CD14-positive monocyte (primary cell): ENCODE measurements at regions not wholly inside any gene's neighbourhood (a gene's known extent, or its start where the extent isn't known, plus 50 kb on each side); places are given as distances from the start of the nearest gene placed in this dataset.

ENCODE experiments used
- DNase-seq, 3 donors: peaks; one replicate each; pipeline ENCODE4 v3.0.0-alpha.2; 2011 to 2022
- H2AFZ ChIP-seq: 2 replicates; pipeline ENCODE4 v1.6.0; 2012; ENCODE audit warnings: mild to moderate bottlenecking, low read depth, low read length, inconsistent platforms; ENCODE audit not compliant: insufficient read depth, poor library complexity, severe bottlenecking
- H3K27ac ChIP-seq, 2 donors: 1 replicate in 1 of 2; 2 replicates in 1 of 2; pipeline ENCODE4 v1.5.1; 2012 to 2013; ENCODE audit warnings: low read length in 2 of 2, control low read depth in 1 of 2, inconsistent platforms in 1 of 2, low read depth in 1 of 2, mild to moderate bottlenecking in 1 of 2
- H3K27me3 ChIP-seq, 2 donors: one replicate each; pipeline versions ENCODE4 v1.6.0 to v1.6.1; 2011 to 2013; ENCODE audit warnings: low read length in 2 of 2; ENCODE audit not compliant: control insufficient read depth in 2 of 2, insufficient read depth in 2 of 2
- H3K36me3 ChIP-seq, 2 donors: replicated peaks in 1 of 2; 1 replicate in 1 of 2; 2 replicates in 1 of 2; pipeline versions ENCODE4 v1.5.1 to v1.6.1; 2012 to 2013; ENCODE audit warnings: low read length in 2 of 2, control low read depth in 1 of 2, inconsistent platforms in 1 of 2, mild to moderate bottlenecking in 1 of 2; ENCODE audit not compliant: insufficient read depth in 2 of 2, control insufficient read depth in 1 of 2
- H3K4me1 ChIP-seq, 2 donors: 1 replicate in 1 of 2; 2 replicates in 1 of 2; pipeline versions ENCODE4 v1.5.1 to v1.6.1; 2012 to 2013; ENCODE audit warnings: low read length in 2 of 2, control low read depth in 1 of 2, inconsistent platforms in 1 of 2, mild to moderate bottlenecking in 1 of 2, moderate library complexity in 1 of 2; ENCODE audit not compliant: insufficient read depth in 2 of 2, control insufficient read depth in 1 of 2
- H3K4me2 ChIP-seq: replicated peaks from 2 replicates; pipeline ENCODE3; 2012; ENCODE audit warnings: low read length, moderate library complexity, mild to moderate bottlenecking; ENCODE audit not compliant: poor library complexity, severe bottlenecking; ENCODE audit errors: extremely low read depth
- H3K4me3 ChIP-seq, 3 experiments: fragments of 200-600 bp in 1 of 3; sonication (generic) in 1 of 3; replicated peaks in 1 of 3; 1 replicate in 2 of 3; 2 replicates in 1 of 3; pipeline ENCODE4 v1.5.1; 2011 to 2013; ENCODE audit warnings: low read length in 3 of 3, mild to moderate bottlenecking in 3 of 3, control low read depth in 2 of 3, low read depth in 2 of 3, inconsistent platforms in 1 of 3, moderate library complexity in 1 of 3
- H3K79me2 ChIP-seq: 2 replicates; pipeline ENCODE4 v1.6.0; 2012; ENCODE audit warnings: mild to moderate bottlenecking, control low read depth, inconsistent platforms, low read length, moderate library complexity; ENCODE audit not compliant: insufficient read depth
- H3K9ac ChIP-seq: 2 replicates; pipeline ENCODE4 v1.6.0; 2017; ENCODE audit warnings: low read length, mild to moderate bottlenecking; ENCODE audit not compliant: insufficient read depth, poor library complexity, severe bottlenecking
- H3K9me3 ChIP-seq, 2 donors: replicated peaks in 1 of 2; 1 replicate in 1 of 2; 2 replicates in 1 of 2; pipeline versions ENCODE4 v1.5.1 to v1.6.1; 2012 to 2013; ENCODE audit warnings: low read length in 2 of 2, control low read depth in 1 of 2; ENCODE audit not compliant: control insufficient read depth in 1 of 2, insufficient read depth in 1 of 2
- H4K20me1 ChIP-seq: 2 replicates; pipeline ENCODE4 v1.6.0; 2012; ENCODE audit warnings: mild to moderate bottlenecking, low read length, control low read depth, moderate library complexity; ENCODE audit not compliant: insufficient read depth
- H3K27ac Mint-ChIP-seq, 7 donors: one replicate each; pipeline ENCODE4 v1.8.0; 2020; ENCODE audit warnings: mild to moderate bottlenecking in 7 of 7, mixed read lengths in 7 of 7, moderate library complexity in 6 of 7, inconsistent platforms in 2 of 7
- H3K27me3 Mint-ChIP-seq, 3 donors: one replicate each; pipeline ENCODE4 v1.8.0; 2021 to 2022; ENCODE audit warnings: low read depth in 3 of 3, mild to moderate bottlenecking in 3 of 3, mixed read lengths in 3 of 3, moderate library complexity in 3 of 3, inconsistent platforms in 1 of 3
- H3K36me3 Mint-ChIP-seq, 2 donors: one replicate each; pipeline ENCODE4 v1.8.0; 2020; ENCODE audit warnings: mixed read lengths in 2 of 2, inconsistent platforms in 1 of 2, mild to moderate bottlenecking in 1 of 2
- H3K4me1 Mint-ChIP-seq: one replicate; pipeline ENCODE4 v1.8.0; 2020; ENCODE audit warnings: mild to moderate bottlenecking, mixed read lengths
- H3K4me3 Mint-ChIP-seq, 2 donors: one replicate each; pipeline ENCODE4 v1.8.0; 2020; ENCODE audit warnings: mild to moderate bottlenecking in 2 of 2, mixed read lengths in 2 of 2, moderate library complexity in 1 of 2
- H3K9me3 Mint-ChIP-seq, 7 donors: one replicate each; pipeline ENCODE4 v1.8.0; 2020 to 2022; ENCODE audit warnings: mixed read lengths in 7 of 7, mild to moderate bottlenecking in 6 of 7, moderate library complexity in 6 of 7, inconsistent platforms in 2 of 7
- whole genome bisulfite sequencing: methylation state at CpG from one replicate; pipeline ENCODE4 v1.1.5; 2013; ENCODE audit warnings: missing lambda C conversion rate; ENCODE audit not compliant: insufficient coverage; 5-methylcytosine and 5-hydroxymethylcytosine counted together
- intact Hi-C, 2 donors: fragments of 100-400 bp; cut with micrococcal nuclease; formaldehyde crosslinking; loops; one replicate each; pipeline versions ENCODE4 v1.15.0 to v1.15.1; 2023
- TF ChIP-seq, protein P1 (sequence below): fragments of 200-600 bp; IDR thresholded peaks from one replicate; pipeline ENCODE4 v1.8.0; 2022; ENCODE audit warnings: antibody characterized with exemption, mild to moderate bottlenecking

DNA sequence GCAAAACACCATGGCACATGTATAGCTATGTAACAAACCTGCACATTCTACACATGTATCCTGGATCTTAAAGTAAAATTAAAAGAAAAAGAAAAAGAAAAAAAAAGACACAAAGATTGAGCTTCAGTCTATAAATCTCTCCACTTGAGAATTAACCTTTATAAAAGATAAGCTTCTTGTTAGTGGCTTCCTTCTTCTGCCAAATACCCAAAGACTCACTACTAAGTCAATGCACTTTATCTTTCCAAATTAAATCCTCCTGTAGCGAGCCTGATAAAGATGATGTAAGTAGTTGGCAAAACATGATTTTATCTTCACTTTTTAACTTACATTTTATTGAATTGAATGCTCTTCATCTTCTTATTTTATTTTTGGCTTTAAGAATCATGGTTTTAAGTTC lies 349.9 kb downstream of the TRIB2 start:
- Mint-ChIP-seq H3K27me3 (peaks cover 0 to 1% (median 0%) of the 10 kb centered on the region in 3 donors), H3K36me3 (no peaks in the 10 kb centered on the region), H3K9me3 (peaks cover 0 to 4% (median 0%) of the 10 kb centered on the region in 7 donors), H3K27ac (no peak overlapping the region), H3K4me3 (no peak overlapping the region), H3K4me1 (no peaks in the 10 kb centered on the region)
- no CpG with 5 or more reads among the region's 1 CpG for WGBS
- Histone ChIP-seq H3K4me1 (no peaks in the 10 kb centered on the region), H3K9ac (no peak overlapping the region), H3K9me3 (no peaks in the 10 kb centered on the region), H3K79me2 (no peaks in the 10 kb centered on the region), H2AFZ (no peak overlapping the region), H3K27me3 (no peaks in the 10 kb centered on the region), H3K4me2 (no peak overlapping the region), H3K36me3 (no peaks in the 10 kb centered on the region), H3K4me3 (no peak overlapping the region), H4K20me1 (no peaks in the 10 kb centered on the region), H3K27ac (no peak overlapping the region)
- intact Hi-C loops: no loop called here
- DNase-seq: no peak
- TF ChIP-seq, protein P1, sequence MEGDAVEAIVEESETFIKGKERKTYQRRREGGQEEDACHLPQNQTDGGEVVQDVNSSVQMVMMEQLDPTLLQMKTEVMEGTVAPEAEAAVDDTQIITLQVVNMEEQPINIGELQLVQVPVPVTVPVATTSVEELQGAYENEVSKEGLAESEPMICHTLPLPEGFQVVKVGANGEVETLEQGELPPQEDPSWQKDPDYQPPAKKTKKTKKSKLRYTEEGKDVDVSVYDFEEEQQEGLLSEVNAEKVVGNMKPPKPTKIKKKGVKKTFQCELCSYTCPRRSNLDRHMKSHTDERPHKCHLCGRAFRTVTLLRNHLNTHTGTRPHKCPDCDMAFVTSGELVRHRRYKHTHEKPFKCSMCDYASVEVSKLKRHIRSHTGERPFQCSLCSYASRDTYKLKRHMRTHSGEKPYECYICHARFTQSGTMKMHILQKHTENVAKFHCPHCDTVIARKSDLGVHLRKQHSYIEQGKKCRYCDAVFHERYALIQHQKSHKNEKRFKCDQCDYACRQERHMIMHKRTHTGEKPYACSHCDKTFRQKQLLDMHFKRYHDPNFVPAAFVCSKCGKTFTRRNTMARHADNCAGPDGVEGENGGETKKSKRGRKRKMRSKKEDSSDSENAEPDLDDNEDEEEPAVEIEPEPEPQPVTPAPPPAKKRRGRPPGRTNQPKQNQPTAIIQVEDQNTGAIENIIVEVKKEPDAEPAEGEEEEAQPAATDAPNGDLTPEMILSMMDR: no peak

DNA sequence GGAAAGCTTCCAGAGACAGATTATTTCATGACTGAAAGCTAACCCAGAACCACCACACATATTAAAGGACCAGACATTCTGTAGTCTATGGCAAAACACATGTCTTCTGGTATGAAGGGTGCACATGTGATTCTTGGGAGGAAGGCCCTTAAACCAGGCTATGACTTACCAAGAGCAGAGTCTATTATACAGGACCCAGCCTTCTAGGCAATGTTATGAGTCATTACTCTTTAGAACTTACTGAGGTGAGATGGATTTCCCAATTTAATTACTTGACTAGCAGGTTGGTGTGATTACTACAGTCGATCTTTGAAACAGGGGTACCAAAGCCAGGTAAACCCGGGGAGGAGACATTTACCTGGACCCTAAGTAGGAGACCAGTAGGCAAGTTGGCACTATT lies 350.8 kb downstream of the TRIB2 start:
- no peak overlapping the region for H3K4me3 Mint-ChIP-seq
- Histone ChIP-seq H3K9me3 (no peaks in the 10 kb centered on the region), H3K4me3 (no peak overlapping the region), H4K20me1 (no peaks in the 10 kb centered on the region), H3K9ac (no peak overlapping the region), H3K4me1 (no peaks in the 10 kb centered on the region), H3K36me3 (no peaks in the 10 kb centered on the region), H3K79me2 (no peaks in the 10 kb centered on the region), H3K27ac (no peak overlapping the region), H2AFZ (no peak overlapping the region), H3K4me2 (no peak overlapping the region), H3K27me3 (no peaks in the 10 kb centered on the region)
- H3K27me3 Mint-ChIP-seq: peaks cover 0 to 1% (median 0%) of the 10 kb centered on the region in 3 donors
- TF ChIP-seq, protein P1: no peak
- no peaks in the 10 kb centered on the region for H3K4me1 Mint-ChIP-seq
- DNase-seq: no peak
- H3K9me3 Mint-ChIP-seq: peaks cover 0 to 9% (median 3%) of the 10 kb centered on the region in 7 donors
- H3K36me3 Mint-ChIP-seq: no peaks in the 10 kb centered on the region
- 96% methylated on average over 2 of the region's 2 CpGs for WGBS
- H3K27ac Mint-ChIP-seq: no peak overlapping the region
- intact Hi-C loops: no loop called here
